Coronary artery (tissue), 2 donors: ENCODE measurements at regions not wholly inside any gene's neighbourhood (a gene's known extent, or its start where the extent isn't known, plus 50 kb on each side); places are given as distances from the start of the nearest gene placed in this dataset.

Experiments used
- DNase-seq: peaks from one replicate; pipeline ENCODE4 v3.0.0-alpha.2; 2017; ENCODE audit warnings: low spot score
- H3K27ac ChIP-seq, 2 donors: fragments of 200-600 bp; sonication (generic); one replicate each; pipeline ENCODE4 v1.5.1; 2016 to 2019
- H3K4me3 ChIP-seq: fragments of 200-600 bp; sonication (generic); 2 replicates; pipeline ENCODE4 v1.5.1; 2016; ENCODE audit warnings: mild to moderate bottlenecking, moderate library complexity
- CTCF ChIP-seq: fragments of 200-600 bp; sonication (generic); IDR thresholded peaks from one replicate; pipeline ENCODE4 v1.5.1; 2019; ENCODE audit warnings: antibody characterized with exemption

GRCh38 chr2:191601060-191601459 lies 76.9 kb upstream of the NABP1 start:
- no peak overlapping the region for H3K27ac ChIP-seq
- no peak overlapping the region for H3K4me3 ChIP-seq
- no peak for TF ChIP-seq CTCF
- DNase-seq, result no peak

- DNase-seq, result no peak
- no peak for TF ChIP-seq CTCF
- H3K4me3 ChIP-seq, result no peak overlapping the region
- no peak overlapping the region for H3K27ac ChIP-seq
Measured at GRCh38 chr2:191604154-191604553, 73.8 kb upstream of the NABP1 start.

GRCh38 chr2:191607096-191607495 lies 70.8 kb upstream of the NABP1 start:
- DNase-seq, result no peak
- no peak overlapping the region for H3K4me3 ChIP-seq
- no peak overlapping the region for H3K27ac ChIP-seq
- TF ChIP-seq CTCF, result no peak

- H3K4me3 ChIP-seq, result no peak overlapping the region
- H3K27ac ChIP-seq, result no peak overlapping the region
- DNase-seq, result no peak
- TF ChIP-seq CTCF, result no peak
Measured at GRCh38 chr2:191610756-191611155, 67.2 kb upstream of the NABP1 start.

- no peak for TF ChIP-seq CTCF
- Histone ChIP-seq H3K4me3 (no peak overlapping the region), H3K27ac (no peak overlapping the region)
- no peak for DNase-seq
Measured at GRCh38 chr2:191611614-191612013, 66.3 kb upstream of the NABP1 start.

- TF ChIP-seq CTCF, result no peak
- DNase-seq, result no peak
- Histone ChIP-seq H3K4me3 (no peak overlapping the region), H3K27ac (no peak overlapping the region)
Measured at GRCh38 chr2:191612496-191612895, 65.4 kb upstream of the NABP1 start.

GRCh38 chr2:191614759-191615158 lies 63.2 kb upstream of the NABP1 start:
- Histone ChIP-seq H3K4me3 (no peak overlapping the region), H3K27ac (no peak overlapping the region)
- DNase-seq, result no peak
- no peak for TF ChIP-seq CTCF
